Gastroesophageal sphincter (tissue), 3 donors: ENCODE measurements at regions not wholly inside any gene's neighbourhood (a gene's known extent, or its start where the extent isn't known, plus 50 kb on each side); places are given as distances from the start of the nearest gene placed in this dataset.

Experiments
- CTCF ChIP-seq, 4 experiments: fragments of 200-600 bp in 2 of 4; fragments of 450-650 bp in 2 of 4; sonication (generic) in 1 of 4; IDR thresholded peaks; one replicate each; pipeline ENCODE4 v1.5.1; 2017 to 2019; ENCODE audit warnings: antibody characterized with exemption in 4 of 4, mild to moderate bottlenecking in 2 of 4, moderate library complexity in 2 of 4
- POLR2AphosphoS5 ChIP-seq: sonication (generic); formaldehyde crosslinking; IDR thresholded peaks from one replicate; pipeline ENCODE4 v1.6.1; 2017; ENCODE audit warnings: antibody characterized with exemption

- TF ChIP-seq CTCF (IDR thresholded peaks at IDR 0.05) (no peak), POLR2AphosphoS5 (no peak)
Measured at GRCh38 chr13:50762969-50763567, 80.4 kb downstream of the DLEU7 start.
